T-cell (primary cell): ENCODE measurements at regions not wholly inside any gene's neighbourhood (a gene's known extent, or its start where the extent isn't known, plus 50 kb on each side); places are given as distances from the start of the nearest gene placed in this dataset.
"Not testable (repeated sequence)": the region's sequence is repeated elsewhere in the genome, so short reads cannot be mapped to it uniquely, and the experiment has no call there.

Experiments used
- ATAC-seq, 4 experiments: fragments of 200-7000 bp in 3 of 4; fragments of 150-1000 bp in 1 of 4; cut with Tn5 transposase; replicated peaks in 1 of 4; 1 replicate in 3 of 4; 2 replicates in 1 of 4; pipeline ENCODE4 v1.10.0; 2021; ENCODE audit warnings: moderate library complexity in 3 of 4, mild to moderate bottlenecking in 2 of 4, moderate number of reproducible peaks in 1 of 4
- CTCF ChIA-PET, 2 donors: fragments of 300-600 bp; sonication (Branson Sonifier 250); formaldehyde crosslinking; loops; one replicate each; lab custom pipeline; 2022; ENCODE audit warnings: antibody characterized with exemption in 2 of 2; lab: Charles Lee
- POLR2A ChIA-PET, 2 donors: fragments of 300-600 bp; sonication (Branson Sonifier 250); formaldehyde crosslinking; loops; one replicate each; lab custom pipeline; 2022; ENCODE audit warnings: antibody characterized with exemption in 2 of 2; lab: Charles Lee
- DNase-seq, 35 experiments: peaks; one replicate each; pipeline versions ENCODE4 v3.0.0 to v3.0.0-alpha.2; 2013 to 2023
- H3K27ac ChIP-seq: one replicate; pipeline ENCODE4 v1.5.1; 2013; ENCODE audit warnings: low read length
- H3K27me3 ChIP-seq, 2 experiments: replicated peaks in 1 of 2; 1 replicate in 1 of 2; 2 replicates in 1 of 2; pipeline versions ENCODE4 v1.6.1 to v1.7.0; 2013; ENCODE audit warnings: low read length in 1 of 2, mixed read lengths in 1 of 2; ENCODE audit not compliant: control insufficient read depth in 2 of 2, insufficient read depth in 2 of 2; ENCODE audit errors: extremely low read depth in 1 of 2
- H3K36me3 ChIP-seq, 2 donors: 1 replicate in 1 of 2; 2 replicates in 1 of 2; pipeline versions ENCODE4 v1.6.1 to v1.7.0; 2013; ENCODE audit warnings: low read length in 1 of 2; ENCODE audit not compliant: control insufficient read depth in 2 of 2, insufficient read depth in 1 of 2; ENCODE audit errors: extremely low read depth in 1 of 2
- H3K4me1 ChIP-seq, 2 experiments: 1 replicate in 1 of 2; 2 replicates in 1 of 2; pipeline versions ENCODE4 v1.6.1 to v1.7.0; 2013; ENCODE audit warnings: low read length in 2 of 2, mixed read lengths in 1 of 2; ENCODE audit not compliant: insufficient read depth in 2 of 2, control insufficient read depth in 1 of 2; ENCODE audit errors: extremely low read depth in 1 of 2
- H3K4me3 ChIP-seq, 2 donors: 1 replicate in 1 of 2; 2 replicates in 1 of 2; pipeline versions ENCODE4 v1.5.1 to v1.7.0; 2013; ENCODE audit warnings: mild to moderate bottlenecking in 2 of 2, low read length in 1 of 2, moderate library complexity in 1 of 2; ENCODE audit not compliant: control insufficient read depth in 1 of 2; ENCODE audit errors: extremely low read depth in 1 of 2
- H3K9me3 ChIP-seq: 2 replicates; pipeline ENCODE4 v1.7.0; 2013
- H3K27ac Mint-ChIP-seq, 2 donors: one replicate each; pipeline ENCODE4 v1.8.0; 2020 to 2021; ENCODE audit warnings: mild to moderate bottlenecking in 2 of 2, mixed read lengths in 2 of 2
- H3K27me3 Mint-ChIP-seq, 2 donors: one replicate each; pipeline ENCODE4 v1.8.0; 2021 to 2022; ENCODE audit warnings: mixed read lengths in 2 of 2
- H3K36me3 Mint-ChIP-seq: one replicate; pipeline ENCODE4 v1.8.0; 2021; ENCODE audit warnings: mixed read lengths
- H3K4me1 Mint-ChIP-seq, 3 donors: one replicate each; pipeline ENCODE4 v1.8.0; 2020 to 2022; ENCODE audit warnings: mixed read lengths in 3 of 3, mild to moderate bottlenecking in 1 of 3
- H3K4me3 Mint-ChIP-seq, 3 donors: one replicate each; pipeline ENCODE4 v1.8.0; 2020 to 2022; ENCODE audit warnings: mild to moderate bottlenecking in 3 of 3, mixed read lengths in 3 of 3, moderate library complexity in 3 of 3
- H3K9me3 Mint-ChIP-seq, 3 donors: one replicate each; pipeline ENCODE4 v1.8.0; 2020 to 2022; ENCODE audit warnings: mixed read lengths in 3 of 3
- WGBS: methylation state at CpG from one replicate; pipeline ENCODE4 v1.1.5; 2013; ENCODE audit warnings: missing lambda C conversion rate; ENCODE audit not compliant: insufficient coverage; 5-methylcytosine and 5-hydroxymethylcytosine counted together

GRCh38 chr14:88986908-88987307, 162.5 kb downstream of the TTC8 start:
- H3K36me3 ChIP-seq, H3K27ac ChIP-seq, CTCF ChIA-PET, H3K27ac Mint-ChIP-seq, H3K9me3 ChIP-seq, H3K4me3 ChIP-seq, POLR2A ChIA-PET, ATAC-seq, H3K4me1 Mint-ChIP-seq, DNase-seq, H3K36me3 Mint-ChIP-seq, H3K27me3 ChIP-seq, H3K4me3 Mint-ChIP-seq, H3K4me1 ChIP-seq: not testable (repeated sequence)
- WGBS: 100% methylated on average over 1 of the region's 2 CpGs
- H3K27me3 Mint-ChIP-seq: peaks cover 9 to 11% of the 10 kb centered on the region in 2 donors
- H3K9me3 Mint-ChIP-seq: peaks cover 3 to 15% (median 6%) of the 10 kb centered on the region in 3 donors

- no peaks in the 10 kb centered on the region for H3K36me3 Mint-ChIP-seq
- H3K27ac ChIP-seq: no peak overlapping the region
- peaks cover 15% of the 10 kb centered on the region in 2 donors for H3K27me3 Mint-ChIP-seq
- ATAC-seq: no peak
- no peaks in the 10 kb centered on the region for H3K36me3 ChIP-seq
- no peak overlapping the region for H3K4me3 ChIP-seq
- no CpG with 5 or more reads among the region's 2 CpGs for WGBS
- POLR2A ChIA-PET: no interaction called here
- H3K9me3 ChIP-seq: no peaks in the 10 kb centered on the region
- no peak for DNase-seq
- no peaks in the 10 kb centered on the region for H3K4me1 Mint-ChIP-seq
- peaks cover under 1 to 4% of the 10 kb centered on the region in 2 experiments for H3K27me3 ChIP-seq
- no peak overlapping the region for H3K27ac Mint-ChIP-seq
- H3K4me1 ChIP-seq: no peaks in the 10 kb centered on the region
- peaks cover 6 to 15% (median 6%) of the 10 kb centered on the region in 3 donors for H3K9me3 Mint-ChIP-seq
- CTCF ChIA-PET: no interaction called here
- H3K4me3 Mint-ChIP-seq: no peak overlapping the region
Observed at GRCh38 chr14:88987516-88987915, 163.1 kb downstream of the TTC8 start.

- Histone ChIP-seq H3K27me3 (peaks cover 3 to 6% of the 10 kb centered on the region in 2 experiments), H3K36me3 (no peaks in the 10 kb centered on the region), H3K4me3 (no peak overlapping the region), H3K4me1 (no peaks in the 10 kb centered on the region), H3K27ac (no peak overlapping the region), H3K9me3 (no peaks in the 10 kb centered on the region)
- no peak overlapping the region for H3K4me3 Mint-ChIP-seq
- CTCF ChIA-PET: no interaction called here
- no peaks in the 10 kb centered on the region for H3K4me1 Mint-ChIP-seq
- 82% methylated on average over 1 of the region's 1 CpG for WGBS
- H3K27ac Mint-ChIP-seq: no peak overlapping the region
- ATAC-seq (no peak), DNase-seq (no peak)
- H3K27me3 Mint-ChIP-seq: peaks cover 26 to 29% of the 10 kb centered on the region in 2 donors
- POLR2A ChIA-PET: no interaction called here
- no peaks in the 10 kb centered on the region for H3K36me3 Mint-ChIP-seq
- H3K9me3 Mint-ChIP-seq: peaks cover 6 to 15% (median 6%) of the 10 kb centered on the region in 3 donors
Observed at GRCh38 chr14:88989911-88990310, 165.5 kb downstream of the TTC8 start.

- no peaks in the 10 kb centered on the region for H3K4me1 Mint-ChIP-seq
- POLR2A ChIA-PET: no interaction called here
Observed at GRCh38 chr14:88990856-88991255, 166.4 kb downstream of the TTC8 start.

GRCh38 chr14:88992011-88992410, 167.6 kb downstream of the TTC8 start:
- no peaks in the 10 kb centered on the region for H3K36me3 ChIP-seq
- H3K4me3 ChIP-seq: no peak overlapping the region
- ATAC-seq (no peak), DNase-seq (no peak)
- peaks cover 27 to 35% of the 10 kb centered on the region in 2 donors for H3K27me3 Mint-ChIP-seq
- no peak overlapping the region for H3K4me3 Mint-ChIP-seq
- H3K9me3 ChIP-seq: no peaks in the 10 kb centered on the region
- H3K9me3 Mint-ChIP-seq: peaks cover 3 to 11% (median 4%) of the 10 kb centered on the region in 3 donors
- H3K4me1 ChIP-seq: no peaks in the 10 kb centered on the region
- no CpG with 5 or more reads among the region's 3 CpGs for WGBS
- H3K27ac Mint-ChIP-seq: no peak overlapping the region
- H3K27me3 ChIP-seq: peaks cover 3 to 9% of the 10 kb centered on the region in 2 experiments
- H3K4me1 Mint-ChIP-seq: no peaks in the 10 kb centered on the region
- CTCF ChIA-PET: no interaction called here
- no peak overlapping the region for H3K27ac ChIP-seq
- POLR2A ChIA-PET: no interaction called here
- H3K36me3 Mint-ChIP-seq: no peaks in the 10 kb centered on the region

More at GRCh38 chr14:88990856-88991255, 166.4 kb downstream of the TTC8 start:
- ATAC-seq (no peak), DNase-seq (no peak)
- Histone ChIP-seq H3K36me3 (no peaks in the 10 kb centered on the region), H3K27me3 (peaks cover 3 to 9% of the 10 kb centered on the region in 2 experiments), H3K4me3 (no peak overlapping the region), H3K4me1 (no peaks in the 10 kb centered on the region), H3K9me3 (no peaks in the 10 kb centered on the region), H3K27ac (no peak overlapping the region)
- no peaks in the 10 kb centered on the region for H3K36me3 Mint-ChIP-seq
- peaks cover 3 to 11% (median 6%) of the 10 kb centered on the region in 3 donors for H3K9me3 Mint-ChIP-seq
- no CpG with 5 or more reads among the region's 1 CpG for WGBS
- H3K27ac Mint-ChIP-seq: no peak overlapping the region
- CTCF ChIA-PET: no interaction called here
- H3K4me3 Mint-ChIP-seq: no peak overlapping the region
- peaks cover 26 to 29% of the 10 kb centered on the region in 2 donors for H3K27me3 Mint-ChIP-seq

- Histone ChIP-seq H3K27ac (no peak overlapping the region), H3K4me1 (no peaks in the 10 kb centered on the region), H3K4me3 (no peak overlapping the region), H3K27me3 (peaks cover 3 to 7% of the 10 kb centered on the region in 2 experiments), H3K36me3 (no peaks in the 10 kb centered on the region), H3K9me3 (no peaks in the 10 kb centered on the region)
- no peaks in the 10 kb centered on the region for H3K4me1 Mint-ChIP-seq
- POLR2A ChIA-PET: no interaction called here
- H3K4me3 Mint-ChIP-seq: no peak overlapping the region
- H3K27ac Mint-ChIP-seq: no peak overlapping the region
- DNase-seq (no peak), ATAC-seq (no peak)
- peaks cover 0 to 7% (median 3%) of the 10 kb centered on the region in 3 donors for H3K9me3 Mint-ChIP-seq
- H3K27me3 Mint-ChIP-seq: peaks cover 34 to 42% of the 10 kb centered on the region in 2 donors
- CTCF ChIA-PET: no interaction called here
- no peaks in the 10 kb centered on the region for H3K36me3 Mint-ChIP-seq
- WGBS: no CpG with 5 or more reads among the region's 2 CpGs
Observed at GRCh38 chr14:88993946-88994345, 169.5 kb downstream of the TTC8 start.
